ENCODE measurements at regions not wholly inside any gene's neighbourhood (a gene's known extent, or its start where the extent isn't known, plus 50 kb on each side); places are given as distances from the start of the nearest gene placed in this dataset.

DNA sequence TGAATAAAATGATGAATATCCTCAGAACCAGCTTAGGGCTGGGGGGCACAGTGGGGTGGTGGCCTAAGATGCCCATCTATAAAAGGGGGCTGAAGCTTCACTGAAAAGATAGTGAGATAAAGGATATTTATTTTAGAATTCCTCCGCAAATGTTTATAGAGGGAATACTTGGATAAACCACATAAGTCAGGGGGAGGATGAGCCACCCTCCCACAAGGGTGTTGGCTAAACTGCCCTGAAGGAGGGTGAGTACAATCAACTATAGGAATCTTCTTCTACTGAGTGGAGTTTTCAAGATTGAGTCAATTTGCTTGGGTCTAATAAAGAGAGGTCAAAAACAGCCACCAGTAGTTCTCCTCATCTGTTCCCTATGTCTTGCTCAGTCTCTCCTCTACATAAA, 114.5 kb upstream of the TANK start:
- H3K4me1 ChIP-seq = no peaks in the 10 kb centered on the region
- Mint-ChIP-seq H3K9me3 (ENCODE audit: unreplicated experiment) (no peaks in the 10 kb centered on the region), H3K4me1 (ENCODE audit: low read depth, unreplicated experiment) (peaks cover 8% of the 10 kb centered on the region), H3K27ac (ENCODE audit: unreplicated experiment) (no peak overlapping the region), H3K27me3 (ENCODE audit: insufficient read depth, unreplicated experiment) (peaks cover 2% of the 10 kb centered on the region), H3K4me3 (ENCODE audit: unreplicated experiment) (no peak overlapping the region), H3K36me3 (ENCODE audit: insufficient read depth, unreplicated experiment) (no peaks in the 10 kb centered on the region)
- TF ChIP-seq, protein P1, sequence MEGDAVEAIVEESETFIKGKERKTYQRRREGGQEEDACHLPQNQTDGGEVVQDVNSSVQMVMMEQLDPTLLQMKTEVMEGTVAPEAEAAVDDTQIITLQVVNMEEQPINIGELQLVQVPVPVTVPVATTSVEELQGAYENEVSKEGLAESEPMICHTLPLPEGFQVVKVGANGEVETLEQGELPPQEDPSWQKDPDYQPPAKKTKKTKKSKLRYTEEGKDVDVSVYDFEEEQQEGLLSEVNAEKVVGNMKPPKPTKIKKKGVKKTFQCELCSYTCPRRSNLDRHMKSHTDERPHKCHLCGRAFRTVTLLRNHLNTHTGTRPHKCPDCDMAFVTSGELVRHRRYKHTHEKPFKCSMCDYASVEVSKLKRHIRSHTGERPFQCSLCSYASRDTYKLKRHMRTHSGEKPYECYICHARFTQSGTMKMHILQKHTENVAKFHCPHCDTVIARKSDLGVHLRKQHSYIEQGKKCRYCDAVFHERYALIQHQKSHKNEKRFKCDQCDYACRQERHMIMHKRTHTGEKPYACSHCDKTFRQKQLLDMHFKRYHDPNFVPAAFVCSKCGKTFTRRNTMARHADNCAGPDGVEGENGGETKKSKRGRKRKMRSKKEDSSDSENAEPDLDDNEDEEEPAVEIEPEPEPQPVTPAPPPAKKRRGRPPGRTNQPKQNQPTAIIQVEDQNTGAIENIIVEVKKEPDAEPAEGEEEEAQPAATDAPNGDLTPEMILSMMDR (IDR thresholded peaks at IDR 0.05; ENCODE audit: insufficient read depth in 1 of 2, low read depth in 1 of 2, low read length in 1 of 2, severe bottlenecking in 1 of 2, unreplicated experiment in 1 of 2) = no peak
- CTCF ChIA-PET = no interaction called here
- intact Hi-C loops (cut with micrococcal nuclease; ENCODE audit: unreplicated experiment) = no loop called here
- no TSS peak for BruUV-seq (replicated peaks)
- H3K4me3 ChIP-seq (ENCODE audit: low read depth, low read length) = no peak overlapping the region
- POLR2A ChIA-PET = no interaction called here
- H3K36me3 ChIP-seq (ENCODE audit: control insufficient read depth, insufficient read depth, low read length) = no peaks in the 10 kb centered on the region
- H3K9me3 ChIP-seq = no peaks in the 10 kb centered on the region
- H3K27me3 ChIP-seq (replicated peaks; ENCODE audit: control insufficient read depth, insufficient read depth, low read length) = no peaks in the 10 kb centered on the region
- DNase-seq = no peak

DNA sequence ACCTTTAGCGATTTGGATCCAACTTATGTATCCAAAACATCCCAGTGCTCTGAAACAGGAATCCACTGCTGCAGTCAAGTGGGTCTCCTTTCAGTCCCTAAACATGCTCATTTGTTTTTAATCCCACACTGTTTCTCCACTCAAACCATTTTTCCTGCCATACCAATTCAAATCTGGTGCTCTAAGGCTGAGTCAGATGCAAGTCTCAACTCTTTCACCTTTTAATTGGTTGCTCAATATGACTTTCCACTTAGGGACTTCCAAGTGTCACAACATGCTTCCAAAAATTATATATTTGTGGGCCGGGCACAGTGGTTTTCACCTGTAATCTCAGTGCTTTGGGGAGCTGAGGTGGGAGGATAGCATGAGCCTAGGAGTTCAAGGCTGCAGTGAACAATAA, 113.4 kb upstream of the TANK start:
- no TSS peak for BruUV-seq (replicated peaks)
- POLR2A ChIA-PET = no interaction called here

DNA sequence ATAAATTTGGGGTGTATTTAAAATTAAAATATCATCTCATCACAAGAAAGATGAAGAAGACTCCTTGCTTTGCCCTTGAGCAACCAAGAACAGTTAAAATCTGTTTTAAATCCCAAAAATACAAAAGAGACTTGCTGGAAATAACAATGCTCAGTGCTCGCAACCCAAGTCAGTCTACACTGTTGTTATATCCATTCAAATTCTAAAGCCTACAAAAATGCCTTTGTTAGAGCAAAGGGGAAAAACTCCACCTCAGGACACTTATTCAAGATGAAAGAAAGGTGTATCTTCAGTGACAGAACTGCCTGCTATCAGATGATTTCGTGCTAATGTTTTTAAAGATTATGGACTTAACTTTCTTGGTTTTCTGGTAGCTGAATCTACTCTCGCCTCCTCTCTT, 111.9 kb upstream of the TANK start:
- H3K27ac Mint-ChIP-seq (ENCODE audit: unreplicated experiment) = no peak overlapping the region

More for the DNA sequence above, 113.4 kb upstream of the TANK start:
- TF ChIP-seq, protein P1 (IDR thresholded peaks at IDR 0.05; ENCODE audit: insufficient read depth in 1 of 2, low read depth in 1 of 2, low read length in 1 of 2, severe bottlenecking in 1 of 2, unreplicated experiment in 1 of 2) = no peak
- Histone ChIP-seq H3K4me3 (ENCODE audit: low read depth, low read length) (no peak overlapping the region), H3K9me3 (no peaks in the 10 kb centered on the region), H3K4me1 (no peaks in the 10 kb centered on the region), H3K27me3 (replicated peaks; ENCODE audit: control insufficient read depth, insufficient read depth, low read length) (no peaks in the 10 kb centered on the region), H3K36me3 (ENCODE audit: control insufficient read depth, insufficient read depth, low read length) (no peaks in the 10 kb centered on the region)
- no peak for DNase-seq
- H3K27me3 Mint-ChIP-seq (ENCODE audit: insufficient read depth, unreplicated experiment) = peaks cover 2% of the 10 kb centered on the region
- no peaks in the 10 kb centered on the region for H3K36me3 Mint-ChIP-seq (ENCODE audit: insufficient read depth, unreplicated experiment)
- CTCF ChIA-PET = interaction anchor here (1.5 kb wide), 1 partner anchor 17 kb away, joined by 5 read pairs; no protein-coding TSS in a partner anchor
- H3K4me3 Mint-ChIP-seq (ENCODE audit: unreplicated experiment) = no peak overlapping the region
- peaks cover 8% of the 10 kb centered on the region for H3K4me1 Mint-ChIP-seq (ENCODE audit: low read depth, unreplicated experiment)
- intact Hi-C loops (cut with micrococcal nuclease; ENCODE audit: unreplicated experiment) = no loop called here
- H3K9me3 Mint-ChIP-seq (ENCODE audit: unreplicated experiment) = peaks cover 6% of the 10 kb centered on the region
- H3K27ac Mint-ChIP-seq (ENCODE audit: unreplicated experiment) = no peak overlapping the region

More for the DNA sequence above, 111.9 kb upstream of the TANK start:
- no TSS peak for BruUV-seq (replicated peaks)
- Histone ChIP-seq H3K36me3 (ENCODE audit: control insufficient read depth, insufficient read depth, low read length) (no peaks in the 10 kb centered on the region), H3K4me3 (ENCODE audit: low read depth, low read length) (no peak overlapping the region), H3K4me1 (peaks cover 8% of the 10 kb centered on the region), H3K27me3 (replicated peaks; ENCODE audit: control insufficient read depth, insufficient read depth, low read length) (no peaks in the 10 kb centered on the region), H3K9me3 (no peaks in the 10 kb centered on the region)
- intact Hi-C loops (cut with micrococcal nuclease; ENCODE audit: unreplicated experiment) = no loop called here
- Mint-ChIP-seq H3K36me3 (ENCODE audit: insufficient read depth, unreplicated experiment) (no peaks in the 10 kb centered on the region), H3K4me3 (ENCODE audit: unreplicated experiment) (no peak overlapping the region), H3K4me1 (ENCODE audit: low read depth, unreplicated experiment) (peaks cover 20% of the 10 kb centered on the region), H3K27me3 (ENCODE audit: insufficient read depth, unreplicated experiment) (peaks cover 2% of the 10 kb centered on the region), H3K9me3 (ENCODE audit: unreplicated experiment) (peaks cover 20% of the 10 kb centered on the region)
- DNase-seq = no peak
- POLR2A ChIA-PET = interaction anchor here (0.7 kb wide), 1 partner anchor 12 kb away, joined by 5 read pairs; no protein-coding TSS in a partner anchor
- CTCF ChIA-PET = no interaction called here
- TF ChIP-seq, protein P1 (IDR thresholded peaks at IDR 0.05; ENCODE audit: insufficient read depth in 1 of 2, low read depth in 1 of 2, low read length in 1 of 2, severe bottlenecking in 1 of 2, unreplicated experiment in 1 of 2) = no peak
